Transverse colon (tissue), 4 donors: ENCODE measurements at regions not wholly inside any gene's neighbourhood (a gene's known extent, or its start where the extent isn't known, plus 50 kb on each side); places are given as distances from the start of the nearest gene placed in this dataset.

Experiments used
- DNase-seq: peaks from one replicate; pipeline ENCODE4 v3.0.0-alpha.2; 2019
- H3K27ac ChIP-seq, 4 donors: fragments of 200-600 bp; sonication (generic); 2 replicates each; pipeline ENCODE4 v1.5.1; 2016 to 2018; ENCODE audit warnings: inconsistent platforms in 4 of 4
- H3K27me3 ChIP-seq: fragments of 200-600 bp; sonication (generic); 2 replicates; pipeline ENCODE4 v1.5.1; 2017; ENCODE audit warnings: inconsistent platforms
- H3K36me3 ChIP-seq, 4 donors: fragments of 200-600 bp; sonication (generic); 2 replicates each; pipeline ENCODE4 v1.5.1; 2017 to 2019; ENCODE audit warnings: inconsistent platforms in 4 of 4
- H3K4me1 ChIP-seq, 4 donors: fragments of 200-600 bp; sonication (generic); 2 replicates each; pipeline ENCODE4 v1.5.1; 2017 to 2020; ENCODE audit warnings: inconsistent platforms in 4 of 4
- H3K4me3 ChIP-seq, 4 donors: fragments of 200-600 bp; sonication (generic); 1 replicate in 1 of 4; 2 replicates in 3 of 4; pipeline versions ENCODE4 v1.5.1 to v1.6.1; 2017 to 2019; ENCODE audit warnings: inconsistent platforms in 4 of 4
- H3K9me3 ChIP-seq, 2 donors: fragments of 200-600 bp; sonication (generic); 2 replicates each; pipeline ENCODE4 v1.5.1; 2017 to 2019; ENCODE audit warnings: inconsistent platforms in 2 of 2
- CTCF ChIP-seq, 5 experiments: fragments of 200-600 bp in 3 of 5; fragments of 450-650 bp in 2 of 5; sonication (generic) in 3 of 5; IDR thresholded peaks; 1 replicate in 2 of 5; 2 replicates in 3 of 5; pipeline ENCODE4 v1.5.1; 2016 to 2017; ENCODE audit warnings: antibody characterized with exemption in 5 of 5, inconsistent platforms in 3 of 5, mild to moderate bottlenecking in 2 of 5, moderate library complexity in 1 of 5
- EP300 ChIP-seq: sonication (generic); formaldehyde crosslinking; IDR thresholded peaks from one replicate; pipeline ENCODE4 v1.6.1; 2017; ENCODE audit warnings: antibody characterized with exemption, low read depth
- POLR2A ChIP-seq: fragments of 450-650 bp; IDR thresholded peaks from one replicate; pipeline ENCODE4 v1.6.1; 2016; ENCODE audit warnings: antibody characterized with exemption, mild to moderate bottlenecking, moderate library complexity
- POLR2AphosphoS5 ChIP-seq, 3 donors: sonication (generic); formaldehyde crosslinking; IDR thresholded peaks; one replicate each; pipeline ENCODE4 v1.6.1; 2016; ENCODE audit warnings: antibody characterized with exemption in 3 of 3
- WGBS, 2 donors: methylation state at CpG; one replicate each; pipeline ENCODE4 v1.1.5; 2018; ENCODE audit warnings: low coverage in 1 of 2; 5-methylcytosine and 5-hydroxymethylcytosine counted together
- in situ Hi-C, 4 donors: fragments of 200-750 bp; cut with MboI; loops; one replicate each; pipeline versions ENCODE4 v1.15.0 to v1.15.1; 2017; ENCODE audit warnings: low sequenced_read_pairs in 3 of 4, low pct_ligation_motif_present in 1 of 4, low pct_unique_long_range_greater_than_20kb in 1 of 4
- intact Hi-C: fragments of 100-400 bp; cut with DNase I; formaldehyde crosslinking; loops from one replicate; pipeline ENCODE4 v1.15.1; 2023; ENCODE audit warnings: low total_unique reads

DNA sequence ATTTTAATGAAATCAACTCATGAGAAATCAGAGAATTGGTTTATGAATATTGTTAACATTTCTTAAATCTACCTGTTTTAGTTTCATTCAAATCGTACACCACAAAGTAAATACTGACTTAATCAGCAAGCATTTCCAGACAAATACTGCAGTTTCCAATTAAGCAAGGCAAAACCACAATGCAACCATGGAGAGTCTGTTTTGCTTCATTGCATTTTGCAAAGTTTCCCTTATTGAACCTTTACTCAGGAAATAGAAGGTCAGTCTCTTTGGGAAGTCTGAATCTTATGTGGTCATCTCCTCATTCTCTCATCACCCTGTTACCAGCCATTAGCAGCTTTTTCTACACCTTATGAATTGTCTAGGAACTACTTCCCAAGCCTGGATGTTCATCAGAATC lies 400.5 kb downstream of the IPMK start:
- TF ChIP-seq POLR2A (no peak), EP300 (no peak), CTCF (IDR thresholded peaks at IDR 0.05) (no peak), POLR2AphosphoS5 (IDR thresholded peaks at IDR 0.05) (no peak)
- H3K4me3 ChIP-seq: no peak overlapping the region
- in situ Hi-C loops (no loop called here), intact Hi-C loops (no loop called here)
- H3K9me3 ChIP-seq: no peaks in the 10 kb centered on the region
- peaks cover 0 to 4% (median 0%) of the 10 kb centered on the region in 4 donors for H3K4me1 ChIP-seq
- no peak for DNase-seq
- H3K27ac ChIP-seq: no peak overlapping the region
- WGBS, 2 donors: 40 to 78% methylated on average over 1 of the region's 1 CpG
- no peaks in the 10 kb centered on the region for H3K36me3 ChIP-seq
- no peaks in the 10 kb centered on the region for H3K27me3 ChIP-seq

DNA sequence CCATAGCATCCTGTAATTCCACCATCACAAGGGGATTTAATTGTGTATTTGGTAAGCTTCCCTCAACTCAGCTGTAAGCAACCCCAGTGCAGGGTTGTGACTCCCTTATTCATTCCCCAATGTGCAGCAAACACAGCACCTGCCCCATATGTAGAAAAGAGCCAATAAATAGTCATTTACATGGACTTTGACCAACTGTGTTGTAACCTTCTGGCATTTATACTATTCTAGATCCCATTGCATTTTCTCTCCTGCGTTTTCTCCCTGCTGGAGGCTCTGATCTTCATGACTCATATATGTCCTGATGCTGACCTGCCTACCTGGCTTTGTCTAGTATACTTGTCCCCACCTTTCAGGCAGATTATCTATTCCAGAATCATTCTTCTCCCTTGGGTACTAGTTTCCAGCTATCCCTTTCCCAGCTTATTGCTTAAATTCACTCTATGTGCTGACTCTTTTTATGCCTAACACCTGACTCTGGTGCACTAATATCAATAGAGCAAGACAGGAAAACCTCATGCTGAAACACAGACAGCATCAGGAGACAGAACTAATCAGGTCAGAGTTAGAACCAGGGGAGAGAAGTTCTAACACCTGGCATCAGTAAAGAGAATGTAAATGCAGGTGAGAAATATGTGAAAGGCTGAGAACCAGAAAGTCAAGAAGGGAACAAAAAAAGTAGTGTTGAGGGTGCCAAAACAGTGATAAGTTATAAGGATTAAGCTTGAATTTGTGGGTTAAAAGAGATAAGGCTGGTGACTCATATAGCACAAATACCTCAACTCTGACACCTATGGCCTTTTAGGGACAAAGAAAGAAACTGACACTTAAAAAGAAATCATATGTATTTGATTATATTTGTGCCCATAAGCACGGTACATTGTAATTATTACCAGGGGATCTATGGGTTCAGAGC lies 402.7 kb downstream of the IPMK start:
- intact Hi-C loops (no loop called here), in situ Hi-C loops (no loop called here)
- no peaks in the 10 kb centered on the region for H3K9me3 ChIP-seq
- H3K36me3 ChIP-seq: no peaks in the 10 kb centered on the region
- H3K4me1 ChIP-seq: peaks cover 0 to 4% (median 0%) of the 10 kb centered on the region in 4 donors
- H3K4me3 ChIP-seq: no peak overlapping the region
- 0 to 24% methylated on average over 1 to 2 of the region's 2 CpGs for WGBS, 2 donors
- peak overlapping the region in 1 of 4 donors; percentile 19 for H3K27ac ChIP-seq
- TF ChIP-seq EP300 (no peak), CTCF (IDR thresholded peaks at IDR 0.05) (no peak), POLR2AphosphoS5 (IDR thresholded peaks at IDR 0.05) (no peak), POLR2A (no peak)
- DNase-seq: peak; percentile 10
- H3K27me3 ChIP-seq: no peaks in the 10 kb centered on the region

GRCh38 chr10:57849691-57850357 lies 417.9 kb downstream of the IPMK start:
- H3K36me3 ChIP-seq: no peaks in the 10 kb centered on the region
- in situ Hi-C loops: no loop called here
- DNase-seq: no peak
- no peak overlapping the region for H3K27ac ChIP-seq
- TF ChIP-seq CTCF (IDR thresholded peaks at IDR 0.05) (peak in 2 of 5 experiments; percentile 19 to 31), POLR2A (no peak)
- H3K4me1 ChIP-seq: no peaks in the 10 kb centered on the region
- H3K4me3 ChIP-seq: no peak overlapping the region
- WGBS, 2 donors: 31 to 33% methylated on average over 1 of the region's 1 CpG
- no peaks in the 10 kb centered on the region for H3K27me3 ChIP-seq
- intact Hi-C loops: no loop called here
- H3K9me3 ChIP-seq: no peaks in the 10 kb centered on the region

DNA sequence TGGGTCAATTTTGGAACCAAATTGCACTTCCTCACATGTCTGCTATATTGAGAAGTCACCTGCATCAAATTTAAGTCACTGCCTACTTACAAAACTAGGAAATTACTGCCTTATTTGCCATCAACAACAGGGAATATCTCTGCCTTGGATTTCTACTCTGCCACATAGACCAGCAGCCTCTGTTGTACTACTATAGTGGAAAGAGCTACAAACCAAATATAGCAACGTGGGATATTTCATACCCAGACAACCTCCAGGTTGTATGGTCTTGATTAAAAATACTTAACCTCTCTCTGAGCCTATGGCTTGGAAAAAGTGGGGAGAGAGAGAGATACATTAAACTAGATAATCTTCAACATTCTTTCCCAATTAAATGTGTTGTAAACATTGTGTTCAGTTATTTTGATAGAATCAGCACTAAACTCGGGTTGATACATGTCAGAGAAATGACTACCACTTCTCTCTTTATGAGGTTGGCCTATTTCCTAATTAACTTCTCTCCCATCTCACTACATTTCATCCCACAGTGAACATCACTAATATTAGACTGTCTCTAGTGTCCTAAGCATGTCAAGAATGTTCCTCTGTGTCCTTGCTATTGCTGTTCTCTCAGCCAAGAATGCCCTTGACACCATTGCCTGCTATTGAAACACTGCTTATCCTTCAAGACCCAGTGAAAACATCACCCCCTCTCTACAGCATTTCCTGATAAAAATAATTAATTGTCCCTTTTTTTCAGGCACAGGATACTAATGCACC lies 421.2 kb downstream of the IPMK start:
- Histone ChIP-seq H3K9me3 (no peaks in the 10 kb centered on the region), H3K4me3 (no peak overlapping the region), H3K4me1 (peaks cover 0 to 5% (median 0%) of the 10 kb centered on the region in 4 donors), H3K36me3 (no peaks in the 10 kb centered on the region), H3K27ac (no peak overlapping the region), H3K27me3 (no peaks in the 10 kb centered on the region)
- DNase-seq: no peak
- in situ Hi-C loops (no loop called here), intact Hi-C loops (no loop called here)
- 62 to 64% methylated on average over 1 to 2 of the region's 2 CpGs for WGBS, 2 donors
- TF ChIP-seq POLR2AphosphoS5 (IDR thresholded peaks at IDR 0.05) (no peak), CTCF (IDR thresholded peaks at IDR 0.05) (no peak), EP300 (no peak), POLR2A (no peak)
